RWPE1 (cell line): ENCODE measurements at regions not wholly inside any gene's neighbourhood (a gene's known extent, or its start where the extent isn't known, plus 50 kb on each side); places are given as distances from the start of the nearest gene placed in this dataset.

Source experiments
- CTCF ChIA-PET: fragments of 350-600 bp; sonication (Branson Sonifier 250); formaldehyde crosslinking; extraction: SDS; loops from one replicate; lab custom pipeline; 2021; lab: Yijun Ruan, JAX
- POLR2A ChIA-PET: fragments of 400-600 bp; formaldehyde crosslinking; extraction: SDS; loops from one replicate; lab custom pipeline; 2020; ENCODE audit warnings: antibody characterized with exemption; ENCODE audit not compliant: low non-redundant PET; lab: Yijun Ruan, JAX
- DNase-seq: peaks from one replicate; pipeline ENCODE4 v3.0.0; 2012; ENCODE audit warnings: low spot score
- H3K27ac ChIP-seq: fragments of 450-650 bp; 2 replicates; pipeline ENCODE4 v1.5.1; 2017
- TF ChIP-seq, protein P1 (sequence below): fragments of 450-650 bp; conservative IDR thresholded peaks from 2 replicates; pipeline ENCODE4 v1.5.1; 2017; ENCODE audit warnings: low read depth, mild to moderate bottlenecking

DNA sequence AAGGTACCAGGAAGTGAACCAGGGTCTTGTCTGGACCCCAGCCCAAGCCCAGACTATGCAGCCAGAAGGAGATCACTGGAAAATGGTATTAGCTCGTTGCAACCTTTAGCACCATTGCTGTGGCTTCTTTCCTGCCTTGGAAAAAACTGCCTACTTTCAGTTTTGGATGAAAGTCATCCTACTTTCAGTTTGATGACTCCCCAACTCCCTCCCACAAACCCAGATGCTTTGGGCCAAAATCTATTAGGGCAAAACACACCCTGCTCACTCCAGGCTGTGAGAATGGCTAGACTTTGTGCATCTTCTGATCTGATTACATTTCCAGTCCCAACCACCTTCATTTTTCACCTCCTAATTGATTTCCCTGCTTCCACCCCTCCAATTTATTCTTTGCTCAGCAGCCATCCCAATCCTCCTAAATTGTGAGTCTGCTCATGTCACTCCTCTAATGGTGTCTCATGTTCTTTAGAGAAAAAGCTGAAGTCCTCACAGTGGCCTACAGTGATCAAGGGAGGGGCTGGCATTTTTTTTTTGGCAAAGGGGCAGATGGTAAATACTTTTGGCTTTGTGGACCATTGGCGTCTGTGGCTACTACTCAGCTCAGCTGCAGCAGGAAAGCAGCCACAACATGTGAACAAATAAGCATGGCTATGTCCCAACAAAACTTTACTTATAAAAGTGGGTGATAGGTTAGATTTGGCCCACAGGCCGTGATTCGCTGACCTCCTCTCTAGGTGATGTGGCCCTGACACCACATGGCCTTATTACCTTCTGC lies 368.7 kb downstream of the SLC4A3 start:
- no peak overlapping the region for H3K27ac ChIP-seq
- no peak for DNase-seq
- CTCF ChIA-PET: no interaction called here
- POLR2A ChIA-PET: no interaction called here
- TF ChIP-seq, protein P1, sequence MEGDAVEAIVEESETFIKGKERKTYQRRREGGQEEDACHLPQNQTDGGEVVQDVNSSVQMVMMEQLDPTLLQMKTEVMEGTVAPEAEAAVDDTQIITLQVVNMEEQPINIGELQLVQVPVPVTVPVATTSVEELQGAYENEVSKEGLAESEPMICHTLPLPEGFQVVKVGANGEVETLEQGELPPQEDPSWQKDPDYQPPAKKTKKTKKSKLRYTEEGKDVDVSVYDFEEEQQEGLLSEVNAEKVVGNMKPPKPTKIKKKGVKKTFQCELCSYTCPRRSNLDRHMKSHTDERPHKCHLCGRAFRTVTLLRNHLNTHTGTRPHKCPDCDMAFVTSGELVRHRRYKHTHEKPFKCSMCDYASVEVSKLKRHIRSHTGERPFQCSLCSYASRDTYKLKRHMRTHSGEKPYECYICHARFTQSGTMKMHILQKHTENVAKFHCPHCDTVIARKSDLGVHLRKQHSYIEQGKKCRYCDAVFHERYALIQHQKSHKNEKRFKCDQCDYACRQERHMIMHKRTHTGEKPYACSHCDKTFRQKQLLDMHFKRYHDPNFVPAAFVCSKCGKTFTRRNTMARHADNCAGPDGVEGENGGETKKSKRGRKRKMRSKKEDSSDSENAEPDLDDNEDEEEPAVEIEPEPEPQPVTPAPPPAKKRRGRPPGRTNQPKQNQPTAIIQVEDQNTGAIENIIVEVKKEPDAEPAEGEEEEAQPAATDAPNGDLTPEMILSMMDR: no peak

DNA sequence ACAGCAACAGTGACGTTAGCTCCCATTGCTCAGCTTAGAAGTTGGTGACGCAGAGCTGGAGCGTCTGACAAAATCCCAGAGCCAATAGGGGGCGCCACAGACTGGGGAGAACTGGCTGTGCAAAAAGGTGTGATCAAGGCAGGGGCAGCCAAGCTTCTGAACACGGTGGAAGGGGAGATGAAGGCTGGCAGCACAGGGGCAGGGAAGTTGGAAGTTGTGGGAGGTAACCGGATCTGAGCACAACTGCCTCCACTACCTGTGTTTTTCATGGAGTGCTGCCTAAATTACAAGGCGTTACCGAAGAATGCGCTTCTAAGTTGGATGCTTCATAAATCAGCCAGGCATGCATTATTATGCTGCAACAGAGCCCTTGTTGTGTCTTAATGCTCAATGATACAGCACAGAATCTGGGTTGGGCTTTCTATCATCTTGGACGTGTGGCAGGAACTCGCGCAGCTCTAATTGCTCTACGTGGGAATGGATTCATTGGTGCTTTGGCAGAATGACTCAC lies 370.0 kb downstream of the SLC4A3 start:
- TF ChIP-seq, protein P1: no peak
- ChIA-PET POLR2A (no interaction called here), CTCF (interaction anchor here (0.6 to 0.9 kb wide), 4 partner anchors 26 to 62 kb away, joined by 3 to 6 read pairs (median 4); no protein-coding TSS in a partner anchor)
- H3K27ac ChIP-seq: no peak overlapping the region
- DNase-seq: no peak

DNA sequence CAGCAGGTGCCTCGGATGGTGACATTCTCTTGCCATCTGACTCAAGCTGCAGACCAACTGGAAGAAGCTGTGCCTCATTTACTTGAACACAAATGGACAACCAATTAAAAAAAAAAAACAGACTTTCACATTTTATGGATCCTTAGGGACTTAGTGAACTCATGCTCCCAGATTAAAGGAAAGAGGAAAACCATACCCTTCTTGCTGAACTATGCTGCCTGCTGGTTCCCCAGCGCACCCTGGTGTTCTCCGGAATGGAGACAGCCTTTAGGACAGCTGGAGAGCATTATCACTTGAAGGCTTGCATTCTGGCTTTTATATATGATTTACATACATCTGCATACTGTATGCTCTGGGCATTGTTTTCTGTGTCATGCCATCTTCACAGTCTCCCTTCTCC lies 370.7 kb downstream of the SLC4A3 start:
- TF ChIP-seq, protein P1: no peak
- H3K27ac ChIP-seq: no peak overlapping the region
- ChIA-PET POLR2A (no interaction called here), CTCF (interaction anchor here (0.6 to 0.9 kb wide), 3 partner anchors 52 to 867 kb away, joined by 4 to 6 read pairs (median 5); no protein-coding TSS in a partner anchor)
- DNase-seq: no peak

- H3K27ac ChIP-seq: no peak overlapping the region
- POLR2A ChIA-PET: no interaction called here
- TF ChIP-seq, protein P1: no peak
- CTCF ChIA-PET: interaction anchor here (0.9 kb wide), 2 partner anchors 867 to 1548 kb away, joined by 3 to 4 read pairs; no protein-coding TSS in a partner anchor
- no peak for DNase-seq
These were observed 371.3 kb downstream of the SLC4A3 start for GRCh38 chr2:219998714-219999227.

GRCh38 chr2:220000080-220000479 lies 372.6 kb downstream of the SLC4A3 start:
- H3K27ac ChIP-seq: no peak overlapping the region
- ChIA-PET POLR2A (no interaction called here), CTCF (no interaction called here)
- TF ChIP-seq, protein P1: no peak
- no peak for DNase-seq

GRCh38 chr2:220000586-220000985 lies 373.2 kb downstream of the SLC4A3 start:
- TF ChIP-seq, protein P1: no peak
- ChIA-PET POLR2A (no interaction called here), CTCF (no interaction called here)
- DNase-seq: no peak
- no peak overlapping the region for H3K27ac ChIP-seq
